IPS-18a (cell line): ENCODE measurements at regions not wholly inside any gene's neighbourhood (a gene's known extent, or its start where the extent isn't known, plus 50 kb on each side); places are given as distances from the start of the nearest gene placed in this dataset.

ENCODE experiments used
- H3K27ac ChIP-seq: one replicate; pipeline ENCODE4 v1.5.1; 2013; ENCODE audit warnings: low read length
- H3K27me3 ChIP-seq: one replicate; pipeline ENCODE4 v1.6.1; 2013; ENCODE audit warnings: mild to moderate bottlenecking, low read length; ENCODE audit not compliant: control insufficient read depth, insufficient read depth
- H3K36me3 ChIP-seq: one replicate; pipeline ENCODE4 v1.6.1; 2013; ENCODE audit warnings: low read depth, low read length; ENCODE audit not compliant: control insufficient read depth
- H3K4me1 ChIP-seq: one replicate; pipeline ENCODE4 v1.6.1; 2013; ENCODE audit warnings: low read depth, low read length; ENCODE audit not compliant: control insufficient read depth
- H3K4me3 ChIP-seq: one replicate; pipeline ENCODE4 v1.5.1; 2013; ENCODE audit warnings: low read length
- H3K9ac ChIP-seq: one replicate; pipeline ENCODE4 v1.6.1; 2013; ENCODE audit warnings: mild to moderate bottlenecking, low read length, moderate library complexity
- H3K9me3 ChIP-seq: one replicate; pipeline ENCODE4 v1.6.1; 2013; ENCODE audit warnings: low read depth, low read length; ENCODE audit not compliant: control insufficient read depth

- Histone ChIP-seq H3K4me1 (peaks cover 1% of the 10 kb centered on the region), H3K9ac (no peak overlapping the region), H3K9me3 (no peaks in the 10 kb centered on the region), H3K27ac (no peak overlapping the region), H3K36me3 (no peaks in the 10 kb centered on the region), H3K4me3 (no peak overlapping the region), H3K27me3 (peaks cover 5% of the 10 kb centered on the region)
Observed at GRCh38 chr14:95466506-95466905, 49.9 kb downstream of the SYNE3 start.

DNA sequence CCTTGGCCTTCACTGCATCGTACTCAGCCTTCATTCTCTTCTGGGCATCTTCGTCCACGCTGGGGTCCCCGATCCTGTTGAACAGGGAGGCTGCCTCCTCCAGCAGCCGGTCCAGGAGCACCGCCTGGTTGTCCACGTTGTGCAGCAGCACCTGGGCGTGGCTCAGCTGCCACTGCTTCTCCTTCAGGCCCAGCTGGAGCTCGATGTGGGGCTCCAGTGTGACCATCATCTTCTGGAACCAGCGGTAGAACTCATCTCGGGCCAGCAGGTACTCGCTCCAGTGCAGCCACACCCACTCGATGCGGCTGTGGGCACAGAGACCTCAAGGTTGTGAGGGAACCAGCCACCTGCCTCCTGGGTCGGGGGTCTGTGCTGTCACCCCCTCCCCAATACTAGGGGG lies 50.5 kb downstream of the SYNE3 start:
- peaks cover 9% of the 10 kb centered on the region for H3K27me3 ChIP-seq
- H3K36me3 ChIP-seq, result no peaks in the 10 kb centered on the region
- no peak overlapping the region for H3K9ac ChIP-seq
- peaks cover 6% of the 10 kb centered on the region for H3K4me1 ChIP-seq
- H3K4me3 ChIP-seq, result no peak overlapping the region
- H3K27ac ChIP-seq, result no peak overlapping the region
- no peaks in the 10 kb centered on the region for H3K9me3 ChIP-seq

- Histone ChIP-seq H3K27ac (no peak overlapping the region), H3K4me1 (peaks cover 10% of the 10 kb centered on the region), H3K27me3 (peaks cover 9% of the 10 kb centered on the region), H3K4me3 (no peak overlapping the region), H3K9ac (no peak overlapping the region), H3K9me3 (no peaks in the 10 kb centered on the region), H3K36me3 (no peaks in the 10 kb centered on the region)
Observed at GRCh38 chr14:95465358-95465757, 51.1 kb downstream of the SYNE3 start.

- no peak overlapping the region for H3K4me3 ChIP-seq
- H3K27ac ChIP-seq, result no peak overlapping the region
- peaks cover 9% of the 10 kb centered on the region for H3K27me3 ChIP-seq
- H3K9me3 ChIP-seq, result no peaks in the 10 kb centered on the region
- peaks cover 10% of the 10 kb centered on the region for H3K4me1 ChIP-seq
- H3K36me3 ChIP-seq, result no peaks in the 10 kb centered on the region
- H3K9ac ChIP-seq, result no peak overlapping the region
Observed at GRCh38 chr14:95464514-95464913, 51.9 kb downstream of the SYNE3 start.

DNA sequence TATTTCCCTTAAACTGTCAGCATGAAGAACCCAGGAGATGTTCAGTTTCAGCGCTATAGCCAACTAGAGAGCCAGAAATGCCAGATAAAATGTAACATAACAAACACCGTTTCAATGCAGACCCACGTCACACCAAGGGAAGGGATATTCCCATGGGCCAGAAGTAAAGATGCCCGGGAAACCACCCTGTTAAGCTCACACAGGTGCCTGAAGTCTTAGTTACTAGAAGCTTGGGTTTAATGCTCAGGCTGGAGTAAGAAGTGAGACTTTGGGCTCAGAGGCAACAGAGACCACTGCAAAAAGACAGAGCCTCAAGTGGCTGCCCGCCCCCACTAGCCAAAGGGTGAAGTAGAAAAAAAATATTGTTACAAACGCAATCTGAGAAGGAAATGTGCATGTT lies 52.3 kb downstream of the SYNE3 start:
- Histone ChIP-seq H3K4me1 (peaks cover 10% of the 10 kb centered on the region), H3K9me3 (no peaks in the 10 kb centered on the region), H3K9ac (no peak overlapping the region), H3K27ac (no peak overlapping the region), H3K27me3 (peaks cover 9% of the 10 kb centered on the region), H3K4me3 (no peak overlapping the region), H3K36me3 (no peaks in the 10 kb centered on the region)

GRCh38 chr14:95463171-95463901 lies 53.1 kb downstream of the SYNE3 start:
- H3K9ac ChIP-seq, result no peak overlapping the region
- H3K9me3 ChIP-seq, result no peaks in the 10 kb centered on the region
- H3K27ac ChIP-seq, result no peak overlapping the region
- H3K36me3 ChIP-seq, result no peaks in the 10 kb centered on the region
- peaks cover 10% of the 10 kb centered on the region for H3K4me1 ChIP-seq
- H3K27me3 ChIP-seq, result peaks cover 9% of the 10 kb centered on the region
- H3K4me3 ChIP-seq, result no peak overlapping the region

DNA sequence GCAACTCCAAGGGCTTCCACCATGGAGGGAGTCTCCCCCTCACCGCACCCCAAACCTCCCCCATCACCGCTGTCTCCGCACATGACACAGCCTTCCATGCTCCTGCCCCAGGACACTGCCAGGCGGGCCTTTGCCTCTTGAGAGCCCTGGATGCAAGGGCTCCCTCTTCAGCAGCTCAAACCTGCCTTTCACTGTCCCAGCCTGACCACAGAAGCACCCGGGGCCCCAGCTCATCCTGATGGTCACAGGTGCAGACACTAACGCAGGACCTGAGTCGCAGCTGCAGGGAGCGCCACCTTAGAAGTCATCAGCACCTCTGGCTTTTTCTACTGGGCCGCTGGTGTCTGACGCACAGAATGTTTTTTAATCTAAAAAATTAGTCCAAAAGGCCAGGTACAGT lies 54.0 kb downstream of the SYNE3 start:
- Histone ChIP-seq H3K4me1 (peaks cover 10% of the 10 kb centered on the region), H3K4me3 (no peak overlapping the region), H3K9ac (no peak overlapping the region), H3K36me3 (no peaks in the 10 kb centered on the region), H3K9me3 (no peaks in the 10 kb centered on the region), H3K27me3 (peaks cover 9% of the 10 kb centered on the region), H3K27ac (no peak overlapping the region)

DNA sequence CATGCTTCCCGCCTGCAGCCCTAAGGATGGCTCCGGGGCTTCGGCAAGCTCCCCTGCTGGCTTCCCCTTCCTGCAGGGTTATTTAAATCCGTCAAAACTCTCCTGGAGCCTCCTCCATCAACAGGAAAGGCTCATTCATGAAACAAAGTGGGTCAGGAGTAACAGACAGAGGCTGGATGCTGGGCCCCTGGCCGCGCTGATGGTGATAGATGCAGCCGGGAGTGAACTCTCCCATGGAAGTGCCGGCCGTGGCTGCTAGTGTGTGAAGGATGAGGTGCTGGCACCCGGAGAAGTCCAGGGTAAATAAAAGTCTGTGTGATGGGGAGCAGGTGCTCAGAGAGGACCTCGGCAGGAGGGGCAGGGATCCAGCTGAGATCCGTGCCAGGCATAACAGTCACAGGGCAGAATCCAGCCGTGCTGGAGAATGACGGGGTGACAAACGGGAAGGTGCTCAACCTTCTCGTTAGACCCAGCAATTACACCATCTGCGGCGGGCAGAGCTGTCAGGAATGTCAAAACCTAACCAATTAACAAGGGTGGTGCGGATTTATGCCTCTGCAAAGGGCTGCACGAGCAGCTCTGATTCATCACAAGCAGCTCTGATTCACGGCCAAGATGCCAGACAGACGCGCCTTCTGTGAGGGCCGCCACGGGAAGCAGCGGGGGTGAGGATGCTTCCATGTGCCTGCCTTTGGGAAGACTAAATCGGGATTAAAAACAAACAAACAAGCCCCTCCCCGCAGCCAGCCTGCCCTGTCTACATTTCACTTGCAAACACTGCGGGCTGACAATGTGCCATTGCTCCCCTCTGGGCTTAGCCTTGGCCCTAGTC lies 55.6 kb downstream of the SYNE3 start:
- Histone ChIP-seq H3K4me1 (peaks cover 10% of the 10 kb centered on the region), H3K9me3 (no peaks in the 10 kb centered on the region), H3K9ac (no peak overlapping the region), H3K27me3 (peaks cover 9% of the 10 kb centered on the region), H3K27ac (no peak overlapping the region), H3K4me3 (peak overlapping the region; percentile 49), H3K36me3 (no peaks in the 10 kb centered on the region)

GRCh38 chr14:95458906-95459305 lies 57.5 kb downstream of the SYNE3 start:
- H3K36me3 ChIP-seq, result no peaks in the 10 kb centered on the region
- H3K27ac ChIP-seq, result no peak overlapping the region
- no peak overlapping the region for H3K4me3 ChIP-seq
- H3K4me1 ChIP-seq, result peaks cover 10% of the 10 kb centered on the region
- no peaks in the 10 kb centered on the region for H3K9me3 ChIP-seq
- H3K27me3 ChIP-seq, result peaks cover 9% of the 10 kb centered on the region
- no peak overlapping the region for H3K9ac ChIP-seq

DNA sequence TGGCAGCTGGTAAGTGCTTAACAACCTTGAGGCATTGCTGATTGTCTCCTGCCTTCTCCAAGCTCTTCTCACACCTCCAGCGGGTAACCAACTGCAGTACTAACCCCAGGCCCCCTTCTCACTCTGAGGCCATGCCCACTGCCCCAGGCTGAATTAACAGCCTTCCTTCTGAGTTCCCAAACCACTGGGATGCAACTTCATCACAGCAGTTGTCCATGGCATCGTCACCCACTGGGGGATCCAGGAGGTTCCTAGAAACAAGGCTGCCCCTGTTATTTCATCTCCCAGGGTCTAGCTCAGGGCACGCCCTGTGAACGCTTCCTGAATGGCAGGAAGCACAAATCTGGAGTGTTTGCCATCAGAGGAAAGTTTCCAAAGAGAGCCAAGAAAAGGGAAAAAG lies 58.0 kb downstream of the SYNE3 start:
- H3K27ac ChIP-seq, result no peak overlapping the region
- no peak overlapping the region for H3K4me3 ChIP-seq
- H3K9ac ChIP-seq, result no peak overlapping the region
- H3K27me3 ChIP-seq, result peaks cover 9% of the 10 kb centered on the region
- no peaks in the 10 kb centered on the region for H3K36me3 ChIP-seq
- peaks cover 10% of the 10 kb centered on the region for H3K4me1 ChIP-seq
- no peaks in the 10 kb centered on the region for H3K9me3 ChIP-seq

- Histone ChIP-seq H3K27ac (no peak overlapping the region), H3K36me3 (no peaks in the 10 kb centered on the region), H3K4me1 (peaks cover 6% of the 10 kb centered on the region), H3K4me3 (no peak overlapping the region), H3K27me3 (peaks cover under 1% of the 10 kb centered on the region), H3K9me3 (no peaks in the 10 kb centered on the region), H3K9ac (no peak overlapping the region)
Observed at GRCh38 chr14:95456281-95456680, 60.2 kb downstream of the SYNE3 start.

- Histone ChIP-seq H3K27me3 (no peaks in the 10 kb centered on the region), H3K9ac (no peak overlapping the region), H3K4me3 (no peak overlapping the region), H3K27ac (no peak overlapping the region), H3K36me3 (no peaks in the 10 kb centered on the region), H3K4me1 (no peaks in the 10 kb centered on the region), H3K9me3 (no peaks in the 10 kb centered on the region)
Observed at GRCh38 chr14:95455246-95455645, 61.2 kb downstream of the SYNE3 start.
